ENCODE measurements at regions not wholly inside any gene's neighbourhood (a gene's known extent, or its start where the extent isn't known, plus 50 kb on each side); places are given as distances from the start of the nearest gene placed in this dataset.

DNA sequence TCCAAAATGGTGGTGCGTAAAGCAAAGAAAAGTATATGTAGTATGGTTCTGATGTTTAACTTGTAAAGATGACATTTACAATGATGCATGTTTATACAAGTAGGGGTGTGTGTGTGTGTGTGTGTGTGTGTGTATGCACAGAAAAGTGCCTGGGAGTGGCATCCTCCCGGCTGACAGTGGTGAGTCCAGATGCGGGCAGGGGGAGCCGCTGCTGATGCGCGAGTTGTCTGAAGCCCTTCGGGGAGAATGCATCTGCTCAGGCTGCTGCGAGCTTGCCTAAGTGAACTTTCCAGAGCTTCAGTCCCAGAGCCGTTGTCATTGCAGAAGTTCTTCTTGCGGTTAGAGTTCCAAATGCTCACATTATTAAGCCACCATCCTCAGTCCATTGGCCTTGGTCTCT, 429.7 kb upstream of the HS6ST1 start:
- H3K9ac ChIP-seq (ENCODE audit: low read length) = no peak overlapping the region
- H3K4me3 ChIP-seq (ENCODE audit: insufficient read depth, low read length, poor library complexity, severe bottlenecking) = no peak overlapping the region
- no peaks in the 10 kb centered on the region for H3K9me2 ChIP-seq (replicated peaks; ENCODE audit: insufficient read depth, low read length)
- no peaks in the 10 kb centered on the region for H4K20me1 ChIP-seq (ENCODE audit: low read depth, low read length)
- TF ChIP-seq EZH2phosphoT487 (conservative IDR thresholded peaks at IDR 0.05; ENCODE audit: low read length) = no peak
- TF ChIP-seq, protein P1, sequence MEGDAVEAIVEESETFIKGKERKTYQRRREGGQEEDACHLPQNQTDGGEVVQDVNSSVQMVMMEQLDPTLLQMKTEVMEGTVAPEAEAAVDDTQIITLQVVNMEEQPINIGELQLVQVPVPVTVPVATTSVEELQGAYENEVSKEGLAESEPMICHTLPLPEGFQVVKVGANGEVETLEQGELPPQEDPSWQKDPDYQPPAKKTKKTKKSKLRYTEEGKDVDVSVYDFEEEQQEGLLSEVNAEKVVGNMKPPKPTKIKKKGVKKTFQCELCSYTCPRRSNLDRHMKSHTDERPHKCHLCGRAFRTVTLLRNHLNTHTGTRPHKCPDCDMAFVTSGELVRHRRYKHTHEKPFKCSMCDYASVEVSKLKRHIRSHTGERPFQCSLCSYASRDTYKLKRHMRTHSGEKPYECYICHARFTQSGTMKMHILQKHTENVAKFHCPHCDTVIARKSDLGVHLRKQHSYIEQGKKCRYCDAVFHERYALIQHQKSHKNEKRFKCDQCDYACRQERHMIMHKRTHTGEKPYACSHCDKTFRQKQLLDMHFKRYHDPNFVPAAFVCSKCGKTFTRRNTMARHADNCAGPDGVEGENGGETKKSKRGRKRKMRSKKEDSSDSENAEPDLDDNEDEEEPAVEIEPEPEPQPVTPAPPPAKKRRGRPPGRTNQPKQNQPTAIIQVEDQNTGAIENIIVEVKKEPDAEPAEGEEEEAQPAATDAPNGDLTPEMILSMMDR (IDR thresholded peaks at IDR 0.05; ENCODE audit: insufficient read depth, low read length, poor library complexity, severe bottlenecking) = no peak
- no peak overlapping the region for H3K4me2 ChIP-seq (ENCODE audit: low read depth, low read length, poor library complexity, severe bottlenecking)
- no peaks in the 10 kb centered on the region for H3K9me3 ChIP-seq (ENCODE audit: insufficient read depth, low read length)
- H3K36me3 ChIP-seq (ENCODE audit: low read length) = no peaks in the 10 kb centered on the region
- H3K79me2 ChIP-seq (ENCODE audit: insufficient read depth, low read length) = no peaks in the 10 kb centered on the region
- H3F3A ChIP-seq (ENCODE audit: insufficient read depth) = no peaks in the 10 kb centered on the region
- H2AFZ ChIP-seq (ENCODE audit: low read depth, low read length, severe bottlenecking) = no peak overlapping the region
- no peaks in the 10 kb centered on the region for H3K27me3 ChIP-seq (ENCODE audit: low read length)
- no peak overlapping the region for H3K27ac ChIP-seq (ENCODE audit: low read depth, low read length)

DNA sequence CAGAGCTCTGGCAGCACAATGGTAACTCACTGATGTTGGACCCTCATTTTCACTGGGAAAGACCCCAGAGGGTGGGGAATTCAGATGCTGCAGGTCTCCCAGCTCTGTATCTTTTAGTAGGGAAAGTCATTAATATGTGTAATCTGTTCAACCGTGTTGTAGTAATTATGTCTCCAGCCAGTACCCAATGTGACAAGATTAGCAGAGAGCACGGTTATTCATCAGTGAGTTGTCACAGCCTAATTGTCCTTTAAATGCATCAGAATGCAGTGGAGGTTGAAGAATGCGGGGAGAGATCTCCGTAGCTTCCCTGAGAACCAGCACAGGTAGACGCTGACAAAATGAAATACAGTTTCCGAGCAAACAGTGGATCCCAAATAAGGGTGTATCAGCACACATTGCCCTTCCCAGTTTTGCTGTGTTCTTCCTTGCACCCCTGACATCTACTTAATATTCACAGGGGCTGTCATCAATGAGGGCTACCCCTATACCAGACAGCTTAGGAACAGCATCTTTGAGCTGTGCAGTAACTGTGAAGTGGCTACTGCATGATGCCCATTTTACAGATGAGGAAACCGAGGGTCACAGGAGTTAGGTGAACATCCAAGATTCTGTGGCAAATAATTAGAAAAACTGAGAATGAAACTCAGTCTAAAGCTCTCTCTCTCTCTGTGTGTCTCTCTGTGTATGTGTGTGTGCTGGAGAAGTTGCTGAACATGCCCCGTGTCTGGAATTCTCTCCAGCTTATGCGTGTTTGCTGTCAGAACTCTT, 430.4 kb upstream of the HS6ST1 start:
- no peaks in the 10 kb centered on the region for H3F3A ChIP-seq (ENCODE audit: insufficient read depth)
- no peaks in the 10 kb centered on the region for H3K9me2 ChIP-seq (replicated peaks; ENCODE audit: insufficient read depth, low read length)
- H3K27ac ChIP-seq (ENCODE audit: low read depth, low read length) = no peak overlapping the region
- H2AFZ ChIP-seq (ENCODE audit: low read depth, low read length, severe bottlenecking) = no peak overlapping the region
- no peak overlapping the region for H3K9ac ChIP-seq (ENCODE audit: low read length)
- no peak overlapping the region for H3K4me3 ChIP-seq (ENCODE audit: insufficient read depth, low read length, poor library complexity, severe bottlenecking)
- H3K4me2 ChIP-seq (ENCODE audit: low read depth, low read length, poor library complexity, severe bottlenecking) = no peak overlapping the region
- H3K9me3 ChIP-seq (ENCODE audit: insufficient read depth, low read length) = no peaks in the 10 kb centered on the region
- H3K27me3 ChIP-seq (ENCODE audit: low read length) = no peaks in the 10 kb centered on the region
- no peaks in the 10 kb centered on the region for H4K20me1 ChIP-seq (ENCODE audit: low read depth, low read length)
- TF ChIP-seq, protein P1 (IDR thresholded peaks at IDR 0.05; ENCODE audit: insufficient read depth, low read length, poor library complexity, severe bottlenecking) = no peak
- no peak for TF ChIP-seq EZH2phosphoT487 (conservative IDR thresholded peaks at IDR 0.05; ENCODE audit: low read length)
- H3K36me3 ChIP-seq (ENCODE audit: low read length) = no peaks in the 10 kb centered on the region
- no peaks in the 10 kb centered on the region for H3K79me2 ChIP-seq (ENCODE audit: insufficient read depth, low read length)

DNA sequence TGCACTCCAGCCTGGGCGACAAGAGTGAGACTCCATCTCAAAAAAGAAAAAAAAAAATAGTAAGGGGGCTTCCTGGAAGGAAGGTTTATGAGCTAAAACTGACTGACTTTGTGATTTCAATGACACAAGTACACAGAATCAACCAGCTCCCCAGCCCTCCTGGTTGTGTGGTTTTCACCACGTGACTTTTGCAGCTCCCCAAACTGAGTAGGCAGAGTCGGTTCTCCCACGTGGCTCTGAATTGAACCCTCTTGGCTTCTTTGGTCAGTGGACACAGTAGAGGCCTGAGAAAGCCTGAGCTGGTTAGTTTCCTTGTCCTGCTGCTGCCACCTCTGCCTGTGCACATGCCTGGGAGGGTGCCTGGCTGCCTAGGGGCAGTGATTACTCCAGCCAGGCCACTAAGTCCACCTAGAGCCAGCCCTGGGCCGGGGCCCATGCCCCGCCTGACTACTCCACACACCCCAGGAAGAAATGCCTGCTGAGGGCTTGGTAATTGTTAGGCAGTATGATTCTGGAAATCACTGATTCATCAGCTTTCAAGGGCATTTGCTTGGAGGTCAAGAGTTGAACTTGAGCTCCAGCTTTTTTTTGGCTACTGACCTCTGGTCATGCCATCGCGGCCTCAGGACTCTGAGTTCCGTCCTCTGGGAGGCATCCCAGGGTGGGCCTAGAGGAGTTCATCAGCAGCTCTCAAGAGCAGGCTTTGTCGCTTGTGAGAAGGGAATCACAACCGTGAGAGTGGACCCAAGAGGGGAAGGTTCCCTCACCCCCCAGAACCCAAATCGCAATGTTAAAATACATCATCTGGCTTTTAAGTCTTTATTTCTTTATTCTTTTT, 431.9 kb upstream of the HS6ST1 start:
- no peak overlapping the region for H3K4me2 ChIP-seq (ENCODE audit: low read depth, low read length, poor library complexity, severe bottlenecking)
- H4K20me1 ChIP-seq (ENCODE audit: low read depth, low read length) = no peaks in the 10 kb centered on the region
- H3K27me3 ChIP-seq (ENCODE audit: low read length) = no peaks in the 10 kb centered on the region
- no peak overlapping the region for H3K4me3 ChIP-seq (ENCODE audit: insufficient read depth, low read length, poor library complexity, severe bottlenecking)
- no peaks in the 10 kb centered on the region for H3F3A ChIP-seq (ENCODE audit: insufficient read depth)
- no peaks in the 10 kb centered on the region for H3K79me2 ChIP-seq (ENCODE audit: insufficient read depth, low read length)
- no peaks in the 10 kb centered on the region for H3K36me3 ChIP-seq (ENCODE audit: low read length)
- H3K27ac ChIP-seq (ENCODE audit: low read depth, low read length) = no peak overlapping the region
- H3K9me3 ChIP-seq (ENCODE audit: insufficient read depth, low read length) = no peaks in the 10 kb centered on the region
- no peak overlapping the region for H3K9ac ChIP-seq (ENCODE audit: low read length)
- TF ChIP-seq, protein P1 (IDR thresholded peaks at IDR 0.05; ENCODE audit: insufficient read depth, low read length, poor library complexity, severe bottlenecking) = no peak
- TF ChIP-seq EZH2phosphoT487 (conservative IDR thresholded peaks at IDR 0.05; ENCODE audit: low read length) = no peak
- no peak overlapping the region for H2AFZ ChIP-seq (ENCODE audit: low read depth, low read length, severe bottlenecking)
- H3K9me2 ChIP-seq (replicated peaks; ENCODE audit: insufficient read depth, low read length) = no peaks in the 10 kb centered on the region
